Liver (tissue), 8 donors: ENCODE measurements at regions not wholly inside any gene's neighbourhood (a gene's known extent, or its start where the extent isn't known, plus 50 kb on each side); places are given as distances from the start of the nearest gene placed in this dataset.

Experiments
- DNase-seq: peaks from one replicate; pipeline ENCODE4 v3.0.0-alpha.2; 2017; ENCODE audit warnings: low spot score
- H3K27ac ChIP-seq, 2 donors: one replicate each; pipeline ENCODE4 v1.7.0; 2013; ENCODE audit warnings: inconsistent platforms in 2 of 2, low read length in 2 of 2, control low read depth in 1 of 2, low read depth in 1 of 2, mild to moderate bottlenecking in 1 of 2
- H3K27me3 ChIP-seq, 4 donors: one replicate each; pipeline versions ENCODE4 v1.6.1 to v1.7.0; 2013; ENCODE audit warnings: low read length in 3 of 4, inconsistent platforms in 1 of 4, mild to moderate bottlenecking in 1 of 4, moderate library complexity in 1 of 4; ENCODE audit not compliant: control insufficient read depth in 4 of 4, insufficient read depth in 4 of 4
- H3K36me3 ChIP-seq, 4 donors: one replicate each; pipeline versions ENCODE4 v1.6.1 to v1.7.0; 2013; ENCODE audit warnings: low read length in 3 of 4, mild to moderate bottlenecking in 3 of 4, low read depth in 1 of 4, moderate library complexity in 1 of 4; ENCODE audit not compliant: control insufficient read depth in 4 of 4, insufficient read depth in 3 of 4
- H3K4me1 ChIP-seq, 4 donors: one replicate each; pipeline versions ENCODE4 v1.6.1 to v1.7.0; 2013; ENCODE audit warnings: low read length in 3 of 4, mild to moderate bottlenecking in 3 of 4, moderate library complexity in 1 of 4; ENCODE audit not compliant: control insufficient read depth in 4 of 4, insufficient read depth in 4 of 4
- H3K4me3 ChIP-seq, 3 donors: one replicate each; pipeline versions ENCODE4 v1.6.1 to v1.7.0; 2013; ENCODE audit warnings: low read length in 3 of 3, control low read depth in 1 of 3, low read depth in 1 of 3, mild to moderate bottlenecking in 1 of 3
- H3K9ac ChIP-seq, 2 donors: one replicate each; pipeline ENCODE4 v1.7.0; 2013; ENCODE audit warnings: low read length in 2 of 2, mild to moderate bottlenecking in 2 of 2, moderate library complexity in 2 of 2, control low read depth in 1 of 2, low read depth in 1 of 2
- H3K9me3 ChIP-seq, 4 donors: one replicate each; pipeline versions ENCODE4 v1.6.1 to v1.7.0; 2013; ENCODE audit warnings: low read length in 3 of 4; ENCODE audit not compliant: control insufficient read depth in 4 of 4
- ATF3 ChIP-seq: IDR thresholded peaks from 2 replicates; pipeline ENCODE4 v1.6.1; 2016; ENCODE audit warnings: antibody characterized with exemption
- CTCF ChIP-seq: fragments of 150-350 bp; IDR thresholded peaks from 2 replicates; pipeline ENCODE4 v1.5.1; 2017; ENCODE audit warnings: improper control_type of control experiment, low read depth, low read length; ENCODE audit not compliant: missing input control
- EGR1 ChIP-seq, 2 donors: IDR thresholded peaks; 2 replicates each; pipeline ENCODE4 v1.6.1; 2016 to 2018; ENCODE audit warnings: antibody characterized with exemption in 2 of 2, low read depth in 2 of 2
- FOXA2 ChIP-seq: IDR thresholded peaks from 2 replicates; pipeline ENCODE4 v1.6.1; 2016; ENCODE audit warnings: antibody characterized with exemption
- GABPA ChIP-seq, 2 donors: IDR thresholded peaks in 1 of 2; conservative IDR thresholded peaks in 1 of 2; 2 replicates each; pipeline ENCODE4 v1.6.1; 2016; ENCODE audit warnings: antibody characterized with exemption in 2 of 2, mild to moderate bottlenecking in 1 of 2, moderate library complexity in 1 of 2
- HNF4A ChIP-seq, 2 donors: conservative IDR thresholded peaks; 2 replicates each; pipeline ENCODE4 v1.6.1; 2016; ENCODE audit warnings: antibody characterized with exemption in 2 of 2, mild to moderate bottlenecking in 2 of 2
- JUND ChIP-seq, 2 donors: IDR thresholded peaks; 2 replicates each; pipeline ENCODE4 v1.6.1; 2016; ENCODE audit warnings: antibody characterized with exemption in 2 of 2
- MAX ChIP-seq: IDR thresholded peaks from 2 replicates; pipeline ENCODE4 v1.6.1; 2016; ENCODE audit warnings: antibody characterized with exemption
- NR2F2 ChIP-seq: IDR thresholded peaks from 2 replicates; pipeline ENCODE4 v1.6.1; 2016; ENCODE audit warnings: antibody characterized with exemption
- REST ChIP-seq: IDR thresholded peaks from 2 replicates; pipeline ENCODE4 v1.6.1; 2016; ENCODE audit warnings: antibody characterized with exemption, mild to moderate bottlenecking
- RXRA ChIP-seq, 2 donors: IDR thresholded peaks; 2 replicates each; pipeline ENCODE4 v1.6.1; 2017 to 2018; ENCODE audit warnings: antibody characterized with exemption in 2 of 2, mild to moderate bottlenecking in 1 of 2
- YY1 ChIP-seq: IDR thresholded peaks from 2 replicates; pipeline ENCODE4 v1.6.1; 2016; ENCODE audit warnings: antibody characterized with exemption, mild to moderate bottlenecking
- ZBTB33 ChIP-seq: IDR thresholded peaks from 2 replicates; pipeline ENCODE4 v1.6.1; 2016; ENCODE audit warnings: antibody characterized with exemption
- WGBS: extraction: QIAGEN DNeasy Blood & Tissue Kit; methylation state at CpG from one replicate; pipeline ENCODE4 v1.1.7; 2013; 5-methylcytosine and 5-hydroxymethylcytosine counted together
- donor health status: healthy.
- donor health status: healthy.
- donor health status: healthy.
- donor health status: healthy.
- donor health status: healthy.

- no peak overlapping the region for H3K9ac ChIP-seq
- no peak for DNase-seq
- 87% methylated on average over 8 of the region's 8 CpGs for WGBS
- H3K27me3 ChIP-seq: no peaks in the 10 kb centered on the region
- peaks cover 0 to 2% (median 0%) of the 10 kb centered on the region in 4 donors for H3K36me3 ChIP-seq
- no peak overlapping the region for H3K27ac ChIP-seq
- H3K4me1 ChIP-seq: no peaks in the 10 kb centered on the region
- TF ChIP-seq YY1: no peak
- TF ChIP-seq GABPA (IDR thresholded peaks at IDR 0.05 in 1 of 2, conservative IDR thresholded peaks at IDR 0.05 in 1 of 2): no peak
- TF ChIP-seq JUND (IDR thresholded peaks at IDR 0.05): no peak
- TF ChIP-seq ZBTB33: no peak
- no peak for TF ChIP-seq EGR1 (IDR thresholded peaks at IDR 0.05; ENCODE audit: low read depth in 2 of 2)
- no peak for TF ChIP-seq ATF3
- TF ChIP-seq CTCF: no peak
- no peak for TF ChIP-seq HNF4A (conservative IDR thresholded peaks at IDR 0.05)
- no peak for TF ChIP-seq MAX
- no peak for TF ChIP-seq REST
- TF ChIP-seq RXRA (IDR thresholded peaks at IDR 0.05): no peak
- no peak for TF ChIP-seq NR2F2
- no peak for TF ChIP-seq FOXA2
- no peaks in the 10 kb centered on the region for H3K9me3 ChIP-seq
- no peak overlapping the region for H3K4me3 ChIP-seq
These were observed 148.0 kb upstream of the STX18 start for GRCh38 chr4:4689694-4690440.
